Keratinocyte (primary cell): ENCODE measurements at regions not wholly inside any gene's neighbourhood (a gene's known extent, or its start where the extent isn't known, plus 50 kb on each side); places are given as distances from the start of the nearest gene placed in this dataset.

ENCODE experiments used
- EZH2 ChIP-seq: IDR thresholded peaks from one replicate; pipeline ENCODE4 v1.6.1; 2012; ENCODE audit warnings: inconsistent platforms, mild to moderate bottlenecking, low read length, moderate library complexity
- TF ChIP-seq, protein P1 (sequence below), 3 experiments: IDR thresholded peaks in 1 of 3; conservative IDR thresholded peaks in 1 of 3; optimal IDR thresholded peaks in 1 of 3; 2 replicates in 2 of 3; 3 replicates in 1 of 3; pipeline versions ENCODE3 to v1.5.1; 2011; ENCODE audit warnings: low read length in 3 of 3, mild to moderate bottlenecking in 3 of 3, moderate library complexity in 2 of 3, control low read depth in 1 of 3, inconsistent platforms in 1 of 3; ENCODE audit not compliant: insufficient read depth in 2 of 3; ENCODE audit errors: extremely low read depth in 1 of 3

DNA sequence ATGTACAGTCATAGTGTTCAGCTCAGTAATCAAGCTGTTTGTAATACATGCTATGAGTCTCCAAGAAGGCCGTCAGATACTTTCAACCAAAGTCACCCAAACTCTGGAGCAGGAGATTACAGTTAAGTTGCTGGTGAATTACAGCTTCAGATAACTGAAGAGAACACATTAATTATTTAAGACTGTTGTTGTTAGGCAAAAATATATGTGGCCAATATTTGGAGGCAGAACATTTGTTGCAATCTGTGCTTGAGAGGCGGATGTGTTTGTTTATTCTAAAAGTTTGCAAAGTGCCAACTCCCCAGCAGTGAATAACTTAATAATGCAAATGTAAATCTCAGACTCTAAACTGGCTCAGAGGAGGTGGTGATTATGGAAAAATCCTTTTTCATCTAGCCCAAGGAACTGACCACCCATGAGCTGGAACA, 300.7 kb upstream of the TBX3 start:
- TF ChIP-seq EZH2: no peak
- TF ChIP-seq, protein P1, sequence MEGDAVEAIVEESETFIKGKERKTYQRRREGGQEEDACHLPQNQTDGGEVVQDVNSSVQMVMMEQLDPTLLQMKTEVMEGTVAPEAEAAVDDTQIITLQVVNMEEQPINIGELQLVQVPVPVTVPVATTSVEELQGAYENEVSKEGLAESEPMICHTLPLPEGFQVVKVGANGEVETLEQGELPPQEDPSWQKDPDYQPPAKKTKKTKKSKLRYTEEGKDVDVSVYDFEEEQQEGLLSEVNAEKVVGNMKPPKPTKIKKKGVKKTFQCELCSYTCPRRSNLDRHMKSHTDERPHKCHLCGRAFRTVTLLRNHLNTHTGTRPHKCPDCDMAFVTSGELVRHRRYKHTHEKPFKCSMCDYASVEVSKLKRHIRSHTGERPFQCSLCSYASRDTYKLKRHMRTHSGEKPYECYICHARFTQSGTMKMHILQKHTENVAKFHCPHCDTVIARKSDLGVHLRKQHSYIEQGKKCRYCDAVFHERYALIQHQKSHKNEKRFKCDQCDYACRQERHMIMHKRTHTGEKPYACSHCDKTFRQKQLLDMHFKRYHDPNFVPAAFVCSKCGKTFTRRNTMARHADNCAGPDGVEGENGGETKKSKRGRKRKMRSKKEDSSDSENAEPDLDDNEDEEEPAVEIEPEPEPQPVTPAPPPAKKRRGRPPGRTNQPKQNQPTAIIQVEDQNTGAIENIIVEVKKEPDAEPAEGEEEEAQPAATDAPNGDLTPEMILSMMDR (optimal IDR thresholded peaks at IDR 0.05 in 1 of 3, IDR thresholded peaks at IDR 0.05 in 1 of 3, conservative IDR thresholded peaks at IDR 0.05 in 1 of 3; ENCODE audit: extremely low read depth in 1 of 3, insufficient read depth in 2 of 3, low read length in 3 of 3): no peak
